Fibroblast of skin of back (primary cell): ENCODE measurements at regions not wholly inside any gene's neighbourhood (a gene's known extent, or its start where the extent isn't known, plus 50 kb on each side); places are given as distances from the start of the nearest gene placed in this dataset.

Experiments used
- DNase-seq: peaks from one replicate; pipeline ENCODE4 v3.0.0-alpha.2; 2013

- no peak for DNase-seq
These were observed 355.5 kb downstream of the GLRX3 start for GRCh38 chr10:130491693-130492050.

DNA sequence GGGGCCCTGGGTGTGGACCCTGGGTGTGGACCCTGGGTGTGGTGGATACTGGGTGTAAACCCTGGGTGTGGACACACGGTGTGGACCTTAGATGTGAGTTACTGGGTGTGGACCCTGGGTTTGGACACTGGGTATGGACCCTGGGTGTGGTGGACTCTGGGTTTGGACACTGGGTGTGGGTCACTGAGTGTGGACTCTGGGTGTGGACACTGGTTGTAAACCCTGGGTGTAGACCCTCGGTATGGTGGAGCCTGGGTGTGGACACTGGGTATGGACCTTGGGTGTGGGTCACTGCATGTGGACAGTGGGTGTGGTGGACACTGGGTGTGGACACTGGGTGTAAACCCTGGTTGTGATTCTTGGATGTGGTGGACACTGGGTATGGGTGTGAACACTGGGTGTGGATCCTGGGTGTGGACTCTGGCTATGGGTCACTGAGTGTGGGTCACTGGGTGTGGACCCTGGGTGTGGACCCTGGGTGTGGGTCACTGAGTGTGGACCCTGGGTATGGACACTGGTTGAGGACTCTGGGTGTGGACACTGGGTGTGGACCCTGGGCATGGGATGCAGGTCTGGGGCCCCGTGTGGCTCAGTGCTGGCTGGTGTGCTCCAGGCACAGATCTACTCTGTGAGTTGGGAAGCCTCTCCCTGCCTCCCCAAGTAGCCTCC lies 356.2 kb downstream of the GLRX3 start:
- DNase-seq, result no peak

- no peak for DNase-seq
These were observed 356.8 kb downstream of the GLRX3 start for GRCh38 chr10:130493021-130493420.

GRCh38 chr10:130493446-130494145 lies 357.4 kb downstream of the GLRX3 start:
- DNase-seq, result no peak

DNA sequence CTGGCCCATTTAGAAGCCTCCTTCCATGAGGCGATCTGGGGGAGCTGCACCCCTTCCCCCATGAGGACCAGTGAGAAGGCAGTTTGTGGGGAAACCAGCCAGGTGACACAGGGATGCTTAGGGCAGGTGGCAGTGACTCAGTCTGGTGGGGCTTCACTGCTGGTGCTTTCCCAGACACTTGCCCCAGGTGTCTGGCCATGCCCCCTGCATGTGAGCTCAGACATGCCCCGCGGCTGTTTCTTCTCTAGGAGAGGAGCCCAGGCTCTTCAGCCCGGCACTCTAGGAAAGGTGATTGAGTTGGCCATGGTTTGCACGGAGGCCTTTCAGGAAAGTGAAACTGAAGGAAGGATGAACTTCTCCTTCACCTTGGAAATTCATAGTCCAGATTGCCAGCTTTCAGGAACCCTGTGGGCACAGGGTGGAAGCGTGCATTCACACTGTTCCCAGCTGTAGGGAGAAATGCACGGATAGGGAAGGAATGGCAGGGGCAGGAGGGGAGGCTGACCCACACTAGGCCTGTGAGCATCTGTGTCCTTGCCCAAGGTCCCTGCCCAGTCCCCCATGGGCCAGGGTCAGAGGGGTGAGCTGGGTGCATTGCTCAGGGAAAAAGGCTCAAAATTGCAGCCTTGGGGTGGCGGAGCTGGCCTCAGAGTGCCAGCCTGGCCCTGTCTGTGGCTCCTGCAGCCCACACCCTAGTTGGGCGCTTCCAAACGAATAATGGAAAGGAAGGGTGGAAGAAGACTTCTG lies 359.1 kb downstream of the GLRX3 start:
- DNase-seq, result no peak

GRCh38 chr10:130495891-130496636 lies 359.9 kb downstream of the GLRX3 start:
- DNase-seq, result no peak

DNA sequence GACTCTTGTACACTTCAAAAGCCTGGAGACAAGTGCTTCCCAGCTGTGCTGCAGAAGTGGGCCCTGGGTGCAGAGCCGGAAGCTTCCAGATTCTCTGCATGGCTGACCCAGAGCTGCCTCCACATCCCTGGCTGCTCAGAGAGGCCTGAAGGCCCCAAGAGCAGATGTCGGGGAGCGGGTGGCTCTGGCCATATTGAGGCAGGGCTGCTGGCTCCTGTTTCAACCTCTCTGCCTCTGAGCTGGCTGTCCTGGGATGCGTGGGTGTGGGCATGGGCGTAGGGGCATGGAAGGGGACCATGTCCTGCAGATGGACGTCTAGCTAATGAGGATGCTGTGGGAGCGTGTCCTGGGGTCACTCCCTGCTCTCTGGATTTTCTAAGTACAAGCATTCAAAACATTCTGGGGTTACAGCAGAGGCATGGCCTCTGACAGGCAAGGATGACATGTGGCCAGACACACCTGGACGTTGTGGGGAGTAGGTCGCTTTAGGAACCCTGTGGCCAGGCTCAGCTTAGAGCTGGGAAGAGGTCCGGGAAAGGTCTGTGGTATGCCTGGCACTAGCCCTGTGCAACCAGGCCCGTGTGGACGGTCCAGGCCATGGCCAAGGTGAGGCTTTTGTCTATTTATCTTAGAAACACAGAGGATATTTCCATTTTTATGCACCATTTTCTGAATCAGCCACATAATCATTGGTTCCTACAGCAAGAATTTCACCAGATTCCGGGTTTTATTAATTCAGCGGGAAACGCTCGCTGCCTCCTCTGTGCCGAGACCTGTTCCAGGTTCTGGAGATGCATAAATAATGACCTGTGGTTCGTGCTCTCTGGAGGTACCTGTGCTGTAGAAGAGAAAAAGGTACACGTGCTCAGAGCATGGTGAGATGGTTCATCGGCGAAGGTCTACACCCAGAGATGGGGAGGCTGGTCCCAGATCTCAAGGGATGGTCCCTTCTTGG lies 361.1 kb downstream of the GLRX3 start:
- DNase-seq, result no peak

DNA sequence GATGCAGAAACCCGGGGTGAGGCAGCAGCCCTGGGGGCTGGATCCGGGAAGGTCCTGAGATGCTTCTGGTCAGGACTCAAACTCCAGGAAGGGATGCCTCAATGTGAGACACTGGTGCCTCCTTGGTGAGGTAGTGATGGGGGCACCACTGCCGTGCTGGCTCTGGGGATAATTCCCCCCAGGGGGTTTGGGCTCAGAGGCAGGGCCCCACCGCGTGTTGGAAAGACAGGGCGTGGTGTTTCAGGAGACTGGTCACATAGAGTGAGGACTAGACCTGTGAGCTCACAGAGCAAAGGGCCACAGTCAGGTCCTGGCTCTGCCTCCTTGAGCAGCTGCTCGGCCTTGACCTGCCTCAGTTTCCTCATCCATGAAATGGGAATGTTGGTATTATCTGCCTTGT lies 361.9 kb downstream of the GLRX3 start:
- DNase-seq, result no peak

GRCh38 chr10:130498934-130499333 lies 362.7 kb downstream of the GLRX3 start:
- no peak for DNase-seq

DNA sequence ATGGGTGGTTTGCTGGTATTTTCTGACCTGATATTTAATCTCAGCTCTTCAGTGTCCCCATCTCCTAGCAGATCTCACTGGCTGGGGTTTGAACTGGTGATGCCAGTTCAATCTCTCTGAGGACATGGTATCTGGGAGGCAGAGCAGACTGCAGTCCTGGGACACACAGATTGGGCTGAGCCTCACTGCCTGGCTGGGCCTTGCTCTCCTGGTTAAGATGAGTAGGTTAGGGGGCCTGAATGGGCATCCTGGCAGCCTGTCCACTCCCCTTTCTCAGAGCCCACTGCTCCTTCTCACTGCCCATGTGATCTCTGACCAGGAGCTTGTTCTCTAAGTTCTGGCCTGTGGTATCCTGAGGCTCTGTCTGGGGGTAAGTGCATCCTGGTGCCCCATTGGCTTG lies 363.4 kb downstream of the GLRX3 start:
- DNase-seq, result no peak

- DNase-seq, result no peak
These were observed 364.2 kb downstream of the GLRX3 start for GRCh38 chr10:130500261-130501000.

GRCh38 chr10:130507461-130507860 lies 371.3 kb downstream of the GLRX3 start:
- no peak for DNase-seq

DNA sequence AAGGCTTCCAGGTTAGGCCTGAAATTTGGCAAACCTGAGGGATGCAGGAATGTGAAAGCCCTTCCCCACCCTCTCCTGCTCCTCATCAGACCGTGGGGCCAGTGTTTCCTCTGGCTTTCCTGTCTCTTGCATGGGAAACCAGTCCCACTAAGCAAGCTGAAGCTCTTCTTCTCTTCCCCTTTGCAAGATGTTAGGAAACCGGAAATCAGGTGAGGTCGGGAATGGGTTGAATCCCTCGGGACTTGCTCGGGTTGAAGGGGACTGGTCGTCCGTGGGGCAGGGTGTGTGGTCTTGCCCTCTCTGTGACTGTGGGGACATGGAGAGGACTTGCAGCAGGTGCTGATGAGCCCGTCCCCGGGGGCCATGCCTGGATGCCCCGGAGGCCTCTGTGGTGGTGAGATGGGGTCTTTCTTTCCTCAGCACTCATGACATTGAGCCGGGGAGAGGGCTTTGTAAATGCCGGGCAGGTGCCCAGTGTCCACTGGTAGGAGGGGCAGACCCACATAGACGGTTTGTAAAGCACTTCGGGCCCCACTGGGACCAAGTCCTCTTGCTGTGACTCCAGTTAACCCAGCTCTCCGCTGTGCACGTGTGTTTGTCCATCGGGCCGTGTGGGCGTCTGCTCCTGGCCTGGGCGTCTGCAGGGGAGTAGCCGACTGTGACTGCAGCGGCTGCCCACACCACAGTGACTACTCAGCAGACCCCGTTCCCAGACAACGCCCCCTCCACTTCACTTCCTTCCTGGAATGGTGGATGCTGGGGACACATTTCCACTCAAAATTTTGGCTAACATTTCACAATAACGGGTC lies 373.9 kb downstream of the GLRX3 start:
- DNase-seq, result no peak

DNA sequence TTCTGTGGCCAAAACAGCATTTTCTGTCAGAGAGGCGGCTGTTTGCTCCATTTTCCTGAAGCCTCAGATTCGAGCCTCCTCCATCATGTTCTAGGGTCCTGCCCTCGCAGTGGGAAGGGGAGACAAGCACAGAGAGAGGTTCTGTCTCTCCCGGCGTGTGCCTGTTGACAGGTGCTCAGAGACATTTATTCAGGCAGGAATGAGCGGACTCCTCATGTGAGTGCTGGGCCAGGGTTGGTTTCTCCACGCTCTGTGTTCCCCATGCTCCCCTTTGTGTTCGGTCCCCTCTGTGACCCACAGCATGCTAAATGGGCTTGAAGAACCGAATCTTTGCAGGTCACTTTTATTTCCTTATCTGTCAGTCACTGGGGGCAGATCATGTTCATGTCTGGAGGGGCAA lies 374.6 kb downstream of the GLRX3 start:
- no peak for DNase-seq

DNA sequence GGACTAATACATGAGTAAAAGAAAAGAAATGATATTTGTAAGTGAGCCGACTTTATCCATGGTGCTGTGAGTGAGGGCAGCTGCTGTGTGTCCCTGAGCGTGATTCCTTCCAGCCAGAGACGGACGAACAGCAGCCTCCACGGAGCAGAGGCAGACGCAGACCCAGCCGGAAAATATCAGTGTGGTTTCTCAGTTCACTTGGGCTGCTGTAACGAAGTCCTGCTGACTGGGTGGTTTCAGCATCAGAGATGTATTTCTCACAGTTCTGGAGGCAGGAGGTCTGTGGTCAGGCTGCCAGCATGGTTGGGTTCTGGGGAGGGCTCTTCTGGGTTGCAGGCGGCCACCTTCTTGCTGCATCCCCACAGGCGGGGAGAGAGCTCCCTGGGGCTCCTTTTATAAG lies 375.6 kb downstream of the GLRX3 start:
- no peak for DNase-seq

DNA sequence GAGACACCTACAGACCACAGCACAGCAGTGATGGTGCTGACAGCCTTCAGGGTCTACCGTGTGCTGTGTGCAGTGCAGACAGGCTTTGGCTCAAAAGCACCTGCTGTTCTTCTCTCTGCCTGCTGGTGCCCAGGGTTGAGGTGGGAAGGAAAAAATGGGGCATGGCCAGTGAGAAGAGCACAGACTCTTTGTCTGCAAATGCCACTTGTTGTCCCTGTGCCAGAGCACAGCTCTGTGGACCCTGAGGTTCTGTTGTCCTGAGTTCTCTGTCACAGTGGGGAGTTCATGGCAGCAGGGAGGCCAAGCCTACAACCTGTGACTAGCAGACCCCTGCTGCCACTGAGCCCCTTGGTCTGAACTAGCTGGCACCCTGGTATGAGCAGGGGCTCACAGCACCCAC lies 376.7 kb downstream of the GLRX3 start:
- DNase-seq, result no peak

GRCh38 chr10:130513686-130514476 lies 377.7 kb downstream of the GLRX3 start:
- DNase-seq, result no peak

DNA sequence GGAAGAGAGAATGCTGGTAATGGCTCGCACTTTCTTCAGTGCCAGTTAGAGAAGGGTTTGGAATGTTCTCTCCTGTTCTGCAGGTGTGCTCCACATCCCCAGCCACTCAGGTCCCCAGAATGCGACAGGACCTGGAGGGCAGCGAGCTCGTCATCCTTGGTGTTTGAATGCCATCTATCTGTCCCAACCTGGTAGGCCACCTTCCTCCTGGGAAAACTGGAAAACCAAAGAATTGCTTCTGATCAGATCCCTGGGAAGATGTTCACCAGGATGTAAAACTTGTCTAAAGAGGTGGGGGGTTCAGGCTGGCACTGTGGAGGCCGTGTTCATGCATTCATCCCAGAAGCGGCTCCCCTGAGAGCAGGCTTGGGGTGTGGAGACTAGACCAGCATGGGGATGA lies 379.5 kb downstream of the GLRX3 start:
- no peak for DNase-seq

DNA sequence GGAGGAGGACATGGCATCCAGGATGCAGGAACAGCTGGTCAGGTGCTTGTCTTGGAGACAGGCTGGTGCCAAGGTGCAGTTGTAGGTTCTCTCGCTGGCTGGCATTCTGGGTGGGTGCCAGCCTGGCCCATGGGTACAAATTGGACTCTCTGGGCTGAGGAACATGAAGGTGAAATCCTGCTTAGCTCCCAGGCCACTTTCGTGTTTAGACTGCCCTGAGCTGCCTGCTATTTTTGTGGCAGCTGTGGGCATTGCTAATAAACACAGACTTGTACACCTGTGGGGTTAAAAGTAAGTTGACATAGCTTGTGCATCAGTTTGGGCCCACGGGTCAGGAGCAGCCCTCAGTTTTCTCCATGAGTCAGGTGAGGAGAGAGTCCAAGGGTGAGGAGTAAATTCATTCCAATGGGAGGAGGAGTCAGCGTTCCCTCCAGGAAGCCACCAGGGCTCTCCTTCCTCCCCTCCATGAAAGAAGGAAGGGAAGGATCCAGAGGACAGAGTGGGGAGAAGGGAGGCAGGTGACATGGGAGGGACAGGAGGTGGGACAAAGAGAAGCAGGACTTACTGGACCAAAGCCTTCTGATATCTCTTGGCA lies 380.0 kb downstream of the GLRX3 start:
- no peak for DNase-seq
